GM12875 (cell line): ENCODE measurements at regions not wholly inside any gene's neighbourhood (a gene's known extent, or its start where the extent isn't known, plus 50 kb on each side); places are given as distances from the start of the nearest gene placed in this dataset.

Experiments used
- H3K4me3 ChIP-seq: one replicate; pipeline ENCODE4 v1.5.1; 2011; ENCODE audit warnings: low read depth, low read length, control low read depth
- TF ChIP-seq, protein P1 (sequence below): IDR thresholded peaks from 2 replicates; pipeline ENCODE4 v1.5.1; 2011; ENCODE audit warnings: low read depth, mild to moderate bottlenecking, control low read depth, inconsistent platforms, low read length, moderate library complexity, borderline replicate concordance; ENCODE audit not compliant: insufficient read depth

DNA sequence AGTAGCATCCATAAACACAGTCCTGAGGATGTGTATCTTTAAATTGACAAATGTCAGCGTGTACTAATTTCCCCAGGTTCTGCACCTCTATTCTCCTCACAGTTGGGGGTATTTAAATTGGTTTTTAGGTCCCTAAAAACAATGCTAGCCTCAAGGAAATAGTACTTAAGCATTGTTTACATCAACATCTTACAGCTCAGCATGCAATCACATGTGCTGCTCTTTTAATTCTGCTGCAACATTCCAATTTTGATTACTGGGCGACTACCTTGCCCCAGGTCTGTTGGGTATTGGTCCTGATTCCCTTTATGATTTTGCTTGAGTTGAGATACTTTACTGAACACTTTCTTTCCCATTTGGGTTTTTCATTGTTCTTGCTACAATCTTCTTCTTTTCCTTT, 616.6 kb downstream of the CCER1 start:
- TF ChIP-seq, protein P1, sequence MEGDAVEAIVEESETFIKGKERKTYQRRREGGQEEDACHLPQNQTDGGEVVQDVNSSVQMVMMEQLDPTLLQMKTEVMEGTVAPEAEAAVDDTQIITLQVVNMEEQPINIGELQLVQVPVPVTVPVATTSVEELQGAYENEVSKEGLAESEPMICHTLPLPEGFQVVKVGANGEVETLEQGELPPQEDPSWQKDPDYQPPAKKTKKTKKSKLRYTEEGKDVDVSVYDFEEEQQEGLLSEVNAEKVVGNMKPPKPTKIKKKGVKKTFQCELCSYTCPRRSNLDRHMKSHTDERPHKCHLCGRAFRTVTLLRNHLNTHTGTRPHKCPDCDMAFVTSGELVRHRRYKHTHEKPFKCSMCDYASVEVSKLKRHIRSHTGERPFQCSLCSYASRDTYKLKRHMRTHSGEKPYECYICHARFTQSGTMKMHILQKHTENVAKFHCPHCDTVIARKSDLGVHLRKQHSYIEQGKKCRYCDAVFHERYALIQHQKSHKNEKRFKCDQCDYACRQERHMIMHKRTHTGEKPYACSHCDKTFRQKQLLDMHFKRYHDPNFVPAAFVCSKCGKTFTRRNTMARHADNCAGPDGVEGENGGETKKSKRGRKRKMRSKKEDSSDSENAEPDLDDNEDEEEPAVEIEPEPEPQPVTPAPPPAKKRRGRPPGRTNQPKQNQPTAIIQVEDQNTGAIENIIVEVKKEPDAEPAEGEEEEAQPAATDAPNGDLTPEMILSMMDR, result no peak
- no peak overlapping the region for H3K4me3 ChIP-seq

DNA sequence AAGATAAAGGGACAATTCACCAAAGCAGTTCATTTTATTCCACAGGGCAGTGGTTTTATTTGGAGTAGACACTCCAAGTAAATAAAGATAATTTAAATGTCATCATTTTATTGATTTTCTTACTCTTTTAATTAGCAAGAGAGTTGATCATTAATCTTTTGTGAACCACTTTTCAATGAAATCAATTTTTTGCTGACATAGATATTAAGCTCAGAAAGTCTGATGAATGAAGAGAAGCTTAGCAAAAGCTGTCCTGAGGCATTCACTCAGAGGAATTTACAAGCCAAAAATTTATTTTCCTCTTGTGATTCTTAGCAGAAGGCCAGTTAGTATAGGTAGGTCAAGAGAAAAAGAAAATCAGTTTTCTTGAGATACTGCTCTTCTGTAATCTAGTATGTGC, 618.0 kb downstream of the CCER1 start:
- TF ChIP-seq, protein P1, result no peak
- H3K4me3 ChIP-seq, result no peak overlapping the region

DNA sequence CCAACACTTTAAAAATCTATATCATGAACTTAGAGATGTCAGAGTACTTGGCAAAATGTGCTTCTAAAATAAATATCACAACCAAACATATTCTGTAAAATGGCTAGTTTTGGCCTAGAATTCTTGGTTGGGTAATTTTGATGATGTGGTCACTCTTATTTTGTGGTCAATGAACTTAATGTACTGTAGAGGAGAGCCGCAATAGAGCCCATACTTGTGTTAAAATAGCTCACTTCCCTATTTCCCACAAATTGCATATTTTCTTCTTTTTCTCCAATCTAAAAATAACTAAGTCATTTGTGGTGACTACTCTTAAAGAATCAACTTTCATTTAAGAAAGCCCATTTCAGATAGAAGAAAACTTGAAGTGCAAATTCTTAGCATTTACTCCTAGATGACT, 619.4 kb downstream of the CCER1 start:
- TF ChIP-seq, protein P1, result no peak
- H3K4me3 ChIP-seq, result no peak overlapping the region

DNA sequence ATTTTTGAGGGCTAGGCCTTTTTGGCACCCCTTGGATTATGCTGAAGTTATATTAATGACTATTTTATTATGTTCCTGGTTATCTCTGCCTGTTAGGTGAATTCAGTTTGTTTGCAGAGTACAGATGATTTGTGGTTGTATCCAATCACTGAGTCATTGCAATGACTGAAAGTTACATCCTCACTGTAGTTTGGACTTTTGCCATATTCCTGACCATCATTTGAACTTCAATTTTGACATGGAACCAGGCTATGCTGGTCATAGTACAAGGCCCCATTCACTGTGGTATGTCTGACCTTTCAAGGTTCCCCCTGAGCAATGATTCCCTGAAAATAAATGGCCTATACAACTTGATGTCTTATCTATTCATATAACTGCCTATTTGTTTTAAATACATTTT, 621.0 kb downstream of the CCER1 start:
- TF ChIP-seq, protein P1, result no peak
- no peak overlapping the region for H3K4me3 ChIP-seq

DNA sequence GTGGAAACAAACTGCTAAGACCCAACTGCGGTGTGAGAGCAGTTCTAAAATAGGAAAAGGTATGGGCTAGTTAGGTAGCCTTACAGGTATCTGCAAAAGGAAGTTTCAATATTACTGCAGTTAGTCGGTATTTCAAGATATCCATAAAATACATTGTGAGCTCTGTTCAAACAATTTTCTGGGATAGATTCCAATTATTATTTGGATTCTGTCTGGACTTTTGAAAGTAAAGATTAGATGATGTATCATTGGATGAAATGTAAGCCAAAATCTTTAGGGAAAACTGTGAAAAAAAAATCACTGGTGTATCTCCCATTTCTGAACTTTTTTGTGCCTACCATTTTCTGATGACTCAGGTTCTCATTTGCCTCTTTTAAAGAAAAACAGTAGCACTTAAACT, 621.6 kb downstream of the CCER1 start:
- no peak overlapping the region for H3K4me3 ChIP-seq
- TF ChIP-seq, protein P1, result no peak

DNA sequence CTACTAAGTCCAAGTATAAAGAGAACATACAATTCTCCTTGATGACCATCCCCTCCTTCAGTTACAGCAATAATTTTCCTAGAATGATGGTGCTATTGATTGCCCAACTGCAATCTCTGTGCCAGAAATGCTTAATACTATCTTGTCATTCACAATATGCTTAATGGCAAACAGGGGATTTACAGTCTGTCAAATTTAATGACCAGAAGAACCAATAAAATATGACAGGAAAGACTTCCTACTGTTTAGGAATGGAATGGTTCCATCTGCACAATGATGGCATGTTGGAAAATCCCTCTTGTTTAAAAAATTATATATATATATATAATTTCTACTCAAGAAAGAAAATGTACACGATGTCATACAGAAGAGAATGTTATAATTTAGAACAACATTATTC, 623.2 kb downstream of the CCER1 start:
- TF ChIP-seq, protein P1, result no peak
- no peak overlapping the region for H3K4me3 ChIP-seq

DNA sequence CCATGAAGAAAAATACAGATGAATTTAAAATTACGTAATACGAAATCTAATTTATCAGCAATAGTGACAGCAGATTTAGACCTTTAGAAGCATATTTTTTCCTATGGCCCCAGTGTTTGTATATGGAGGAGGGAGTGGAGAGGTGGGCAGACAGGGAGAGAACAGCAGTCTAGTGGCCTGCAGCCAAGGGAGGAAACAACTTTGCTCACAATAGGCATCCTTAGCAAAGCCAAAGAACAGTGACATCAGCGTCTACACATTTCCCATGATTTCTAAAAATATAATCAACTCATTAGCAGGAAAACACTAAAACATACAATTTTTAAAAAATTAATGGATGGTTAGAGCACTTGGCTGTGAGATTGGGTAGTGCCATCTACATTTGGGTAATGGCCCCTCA, 622.6 kb upstream of the ATP2B1 start:
- no peak overlapping the region for H3K4me3 ChIP-seq
- TF ChIP-seq, protein P1, result no peak
